ENCODE measurements at regions not wholly inside any gene's neighbourhood (a gene's known extent, or its start where the extent isn't known, plus 50 kb on each side); places are given as distances from the start of the nearest gene placed in this dataset.

- TF ChIP-seq CTCF (IDR thresholded peaks at IDR 0.05; ENCODE audit: insufficient read depth, low read length, poor library complexity, severe bottlenecking), result no peak
- H3K36me3 ChIP-seq (ENCODE audit: control insufficient read depth, insufficient read depth, low read length), result no peaks in the 10 kb centered on the region
- no peak for DNase-seq (ENCODE audit: low read depth)
- no peaks in the 10 kb centered on the region for H3K27me3 ChIP-seq (ENCODE audit: control insufficient read depth, insufficient read depth, low read length)
- H3K4me3 ChIP-seq (ENCODE audit: low read depth, low read length), result no peak overlapping the region
Measured at GRCh38 chr2:228465408-228465807, 283.9 kb upstream of the SPHKAP start.

GRCh38 chr2:228458364-228458763 lies 276.9 kb upstream of the SPHKAP start:
- no peak for TF ChIP-seq CTCF (IDR thresholded peaks at IDR 0.05; ENCODE audit: insufficient read depth, low read length, poor library complexity, severe bottlenecking)
- no peaks in the 10 kb centered on the region for H3K36me3 ChIP-seq (ENCODE audit: control insufficient read depth, insufficient read depth, low read length)
- DNase-seq (ENCODE audit: low read depth), result no peak
- no peak overlapping the region for H3K4me3 ChIP-seq (ENCODE audit: low read depth, low read length)
- no peaks in the 10 kb centered on the region for H3K27me3 ChIP-seq (ENCODE audit: control insufficient read depth, insufficient read depth, low read length)

- H3K27me3 ChIP-seq (ENCODE audit: control insufficient read depth, insufficient read depth, low read length), result no peaks in the 10 kb centered on the region
- DNase-seq (ENCODE audit: low read depth), result no peak
- H3K4me3 ChIP-seq (ENCODE audit: low read depth, low read length), result no peak overlapping the region
- no peaks in the 10 kb centered on the region for H3K36me3 ChIP-seq (ENCODE audit: control insufficient read depth, insufficient read depth, low read length)
- TF ChIP-seq CTCF (IDR thresholded peaks at IDR 0.05; ENCODE audit: insufficient read depth, low read length, poor library complexity, severe bottlenecking), result no peak
Measured at GRCh38 chr2:228447266-228447915, 265.9 kb upstream of the SPHKAP start.

GRCh38 chr2:228446734-228447133 lies 265.2 kb upstream of the SPHKAP start:
- no peak for TF ChIP-seq CTCF (IDR thresholded peaks at IDR 0.05; ENCODE audit: insufficient read depth, low read length, poor library complexity, severe bottlenecking)
- Histone ChIP-seq H3K4me3 (ENCODE audit: low read depth, low read length) (no peak overlapping the region), H3K27me3 (ENCODE audit: control insufficient read depth, insufficient read depth, low read length) (no peaks in the 10 kb centered on the region), H3K36me3 (ENCODE audit: control insufficient read depth, insufficient read depth, low read length) (no peaks in the 10 kb centered on the region)
- DNase-seq (ENCODE audit: low read depth), result no peak

- no peak for TF ChIP-seq CTCF (IDR thresholded peaks at IDR 0.05; ENCODE audit: insufficient read depth, low read length, poor library complexity, severe bottlenecking)
- H3K36me3 ChIP-seq (ENCODE audit: control insufficient read depth, insufficient read depth, low read length), result no peaks in the 10 kb centered on the region
- DNase-seq (ENCODE audit: low read depth), result no peak
- H3K4me3 ChIP-seq (ENCODE audit: low read depth, low read length), result no peak overlapping the region
- no peaks in the 10 kb centered on the region for H3K27me3 ChIP-seq (ENCODE audit: control insufficient read depth, insufficient read depth, low read length)
Measured at GRCh38 chr2:228444161-228444560, 262.7 kb upstream of the SPHKAP start.

GRCh38 chr2:228433721-228434120 lies 252.2 kb upstream of the SPHKAP start:
- no peak for TF ChIP-seq CTCF (IDR thresholded peaks at IDR 0.05; ENCODE audit: insufficient read depth, low read length, poor library complexity, severe bottlenecking)
- no peak for DNase-seq (ENCODE audit: low read depth)
- no peaks in the 10 kb centered on the region for H3K36me3 ChIP-seq (ENCODE audit: control insufficient read depth, insufficient read depth, low read length)
- H3K4me3 ChIP-seq (ENCODE audit: low read depth, low read length), result no peak overlapping the region
- H3K27me3 ChIP-seq (ENCODE audit: control insufficient read depth, insufficient read depth, low read length), result no peaks in the 10 kb centered on the region
